CD14-positive monocyte (primary cell): ENCODE measurements at regions not wholly inside any gene's neighbourhood (a gene's known extent, or its start where the extent isn't known, plus 50 kb on each side); places are given as distances from the start of the nearest gene placed in this dataset.

ENCODE experiments used
- DNase-seq, 3 donors: peaks; one replicate each; pipeline ENCODE4 v3.0.0-alpha.2; 2011 to 2022
- H2AFZ ChIP-seq: 2 replicates; pipeline ENCODE4 v1.6.0; 2012; ENCODE audit warnings: mild to moderate bottlenecking, low read depth, low read length, inconsistent platforms; ENCODE audit not compliant: insufficient read depth, poor library complexity, severe bottlenecking
- H3K27ac ChIP-seq, 2 donors: 1 replicate in 1 of 2; 2 replicates in 1 of 2; pipeline ENCODE4 v1.5.1; 2012 to 2013; ENCODE audit warnings: low read length in 2 of 2, control low read depth in 1 of 2, inconsistent platforms in 1 of 2, low read depth in 1 of 2, mild to moderate bottlenecking in 1 of 2
- H3K27me3 ChIP-seq, 2 donors: one replicate each; pipeline versions ENCODE4 v1.6.0 to v1.6.1; 2011 to 2013; ENCODE audit warnings: low read length in 2 of 2; ENCODE audit not compliant: control insufficient read depth in 2 of 2, insufficient read depth in 2 of 2
- H3K36me3 ChIP-seq, 2 donors: replicated peaks in 1 of 2; 1 replicate in 1 of 2; 2 replicates in 1 of 2; pipeline versions ENCODE4 v1.5.1 to v1.6.1; 2012 to 2013; ENCODE audit warnings: low read length in 2 of 2, control low read depth in 1 of 2, inconsistent platforms in 1 of 2, mild to moderate bottlenecking in 1 of 2; ENCODE audit not compliant: insufficient read depth in 2 of 2, control insufficient read depth in 1 of 2
- H3K4me1 ChIP-seq, 2 donors: 1 replicate in 1 of 2; 2 replicates in 1 of 2; pipeline versions ENCODE4 v1.5.1 to v1.6.1; 2012 to 2013; ENCODE audit warnings: low read length in 2 of 2, control low read depth in 1 of 2, inconsistent platforms in 1 of 2, mild to moderate bottlenecking in 1 of 2, moderate library complexity in 1 of 2; ENCODE audit not compliant: insufficient read depth in 2 of 2, control insufficient read depth in 1 of 2
- H3K4me2 ChIP-seq: replicated peaks from 2 replicates; pipeline ENCODE3; 2012; ENCODE audit warnings: low read length, moderate library complexity, mild to moderate bottlenecking; ENCODE audit not compliant: poor library complexity, severe bottlenecking; ENCODE audit errors: extremely low read depth
- H3K4me3 ChIP-seq, 3 experiments: fragments of 200-600 bp in 1 of 3; sonication (generic) in 1 of 3; replicated peaks in 1 of 3; 1 replicate in 2 of 3; 2 replicates in 1 of 3; pipeline ENCODE4 v1.5.1; 2011 to 2013; ENCODE audit warnings: low read length in 3 of 3, mild to moderate bottlenecking in 3 of 3, control low read depth in 2 of 3, low read depth in 2 of 3, inconsistent platforms in 1 of 3, moderate library complexity in 1 of 3
- H3K79me2 ChIP-seq: 2 replicates; pipeline ENCODE4 v1.6.0; 2012; ENCODE audit warnings: mild to moderate bottlenecking, control low read depth, inconsistent platforms, low read length, moderate library complexity; ENCODE audit not compliant: insufficient read depth
- H3K9ac ChIP-seq: 2 replicates; pipeline ENCODE4 v1.6.0; 2017; ENCODE audit warnings: low read length, mild to moderate bottlenecking; ENCODE audit not compliant: insufficient read depth, poor library complexity, severe bottlenecking
- H3K9me3 ChIP-seq, 2 donors: replicated peaks in 1 of 2; 1 replicate in 1 of 2; 2 replicates in 1 of 2; pipeline versions ENCODE4 v1.5.1 to v1.6.1; 2012 to 2013; ENCODE audit warnings: low read length in 2 of 2, control low read depth in 1 of 2; ENCODE audit not compliant: control insufficient read depth in 1 of 2, insufficient read depth in 1 of 2
- H4K20me1 ChIP-seq: 2 replicates; pipeline ENCODE4 v1.6.0; 2012; ENCODE audit warnings: mild to moderate bottlenecking, low read length, control low read depth, moderate library complexity; ENCODE audit not compliant: insufficient read depth
- H3K27ac Mint-ChIP-seq, 7 donors: one replicate each; pipeline ENCODE4 v1.8.0; 2020; ENCODE audit warnings: mild to moderate bottlenecking in 7 of 7, mixed read lengths in 7 of 7, moderate library complexity in 6 of 7, inconsistent platforms in 2 of 7
- H3K27me3 Mint-ChIP-seq, 3 donors: one replicate each; pipeline ENCODE4 v1.8.0; 2021 to 2022; ENCODE audit warnings: low read depth in 3 of 3, mild to moderate bottlenecking in 3 of 3, mixed read lengths in 3 of 3, moderate library complexity in 3 of 3, inconsistent platforms in 1 of 3
- H3K36me3 Mint-ChIP-seq, 2 donors: one replicate each; pipeline ENCODE4 v1.8.0; 2020; ENCODE audit warnings: mixed read lengths in 2 of 2, inconsistent platforms in 1 of 2, mild to moderate bottlenecking in 1 of 2
- H3K4me1 Mint-ChIP-seq: one replicate; pipeline ENCODE4 v1.8.0; 2020; ENCODE audit warnings: mild to moderate bottlenecking, mixed read lengths
- H3K4me3 Mint-ChIP-seq, 2 donors: one replicate each; pipeline ENCODE4 v1.8.0; 2020; ENCODE audit warnings: mild to moderate bottlenecking in 2 of 2, mixed read lengths in 2 of 2, moderate library complexity in 1 of 2
- H3K9me3 Mint-ChIP-seq, 7 donors: one replicate each; pipeline ENCODE4 v1.8.0; 2020 to 2022; ENCODE audit warnings: mixed read lengths in 7 of 7, mild to moderate bottlenecking in 6 of 7, moderate library complexity in 6 of 7, inconsistent platforms in 2 of 7
- CTCF ChIP-seq: fragments of 200-600 bp; IDR thresholded peaks from one replicate; pipeline ENCODE4 v1.8.0; 2022; ENCODE audit warnings: antibody characterized with exemption, mild to moderate bottlenecking
- WGBS: methylation state at CpG from one replicate; pipeline ENCODE4 v1.1.5; 2013; ENCODE audit warnings: missing lambda C conversion rate; ENCODE audit not compliant: insufficient coverage; 5-methylcytosine and 5-hydroxymethylcytosine counted together
- intact Hi-C, 2 donors: fragments of 100-400 bp; cut with micrococcal nuclease; formaldehyde crosslinking; loops; one replicate each; pipeline versions ENCODE4 v1.15.0 to v1.15.1; 2023

- intact Hi-C loops: loop anchor here in 1 of 2 donors (10.0 kb wide), 1 partner anchor 121 kb away; no protein-coding TSS in a partner anchor
- 100% methylated on average over 2 of the region's 3 CpGs for WGBS
- H3K9me3 ChIP-seq: peaks cover 0 to 3% of the 10 kb centered on the region in 2 donors
- no peak for TF ChIP-seq CTCF
- H3K36me3 Mint-ChIP-seq: peaks cover 0 to 2% of the 10 kb centered on the region in 2 donors
- H3K9ac ChIP-seq: no peak overlapping the region
- no peak overlapping the region for H2AFZ ChIP-seq
- no peaks in the 10 kb centered on the region for H3K27me3 Mint-ChIP-seq
- H3K4me1 ChIP-seq: peaks cover 30 to 33% of the 10 kb centered on the region in 2 donors
- no peak overlapping the region for H3K4me2 ChIP-seq
- no peak overlapping the region for H3K4me3 Mint-ChIP-seq
- peaks cover 2 to 7% (median 4%) of the 10 kb centered on the region in 7 donors for H3K9me3 Mint-ChIP-seq
- H3K27ac ChIP-seq: no peak overlapping the region
- no peak overlapping the region for H3K4me3 ChIP-seq
- no peaks in the 10 kb centered on the region for H3K27me3 ChIP-seq
- DNase-seq: no peak
- no peaks in the 10 kb centered on the region for H3K36me3 ChIP-seq
- no peak overlapping the region for H3K27ac Mint-ChIP-seq
- H3K79me2 ChIP-seq: no peaks in the 10 kb centered on the region
- H4K20me1 ChIP-seq: no peaks in the 10 kb centered on the region
- peaks cover 39% of the 10 kb centered on the region for H3K4me1 Mint-ChIP-seq
These were observed 106.3 kb upstream of the MME start for GRCh38 chr3:154973851-154974250.

GRCh38 chr3:154972951-154973350 lies 107.2 kb upstream of the MME start:
- Mint-ChIP-seq H3K4me1 (peaks cover 33% of the 10 kb centered on the region), H3K9me3 (peaks cover 2 to 7% (median 4%) of the 10 kb centered on the region in 7 donors), H3K4me3 (no peak overlapping the region), H3K36me3 (peaks cover 0 to 2% of the 10 kb centered on the region in 2 donors), H3K27ac (no peak overlapping the region), H3K27me3 (no peaks in the 10 kb centered on the region)
- Histone ChIP-seq H3K79me2 (no peaks in the 10 kb centered on the region), H3K4me1 (peaks cover 30 to 32% of the 10 kb centered on the region in 2 donors), H3K4me3 (no peak overlapping the region), H3K27me3 (no peaks in the 10 kb centered on the region), H2AFZ (no peak overlapping the region), H3K4me2 (no peak overlapping the region), H3K27ac (no peak overlapping the region), H3K9ac (no peak overlapping the region), H3K36me3 (no peaks in the 10 kb centered on the region), H4K20me1 (no peaks in the 10 kb centered on the region), H3K9me3 (peaks cover 0 to 3% of the 10 kb centered on the region in 2 donors)
- intact Hi-C loops: loop anchor here in 1 of 2 donors (10.0 kb wide), 1 partner anchor 122 kb away; no protein-coding TSS in a partner anchor
- no CpG with 5 or more reads among the region's 1 CpG for WGBS
- TF ChIP-seq CTCF: no peak
- no peak for DNase-seq
